Suprapubic skin (tissue), 4 donors: ENCODE measurements at regions not wholly inside any gene's neighbourhood (a gene's known extent, or its start where the extent isn't known, plus 50 kb on each side); places are given as distances from the start of the nearest gene placed in this dataset.

Experiments used
- DNase-seq, 2 donors: peaks; one replicate each; pipeline ENCODE4 v3.0.0-alpha.2; 2019; ENCODE audit warnings: low spot score in 2 of 2
- H3K27ac ChIP-seq: fragments of 200-600 bp; sonication (generic); one replicate; pipeline ENCODE4 v1.5.1; 2019
- H3K27me3 ChIP-seq: fragments of 200-600 bp; sonication (generic); one replicate; pipeline ENCODE4 v1.5.1; 2019
- H3K36me3 ChIP-seq: fragments of 200-600 bp; sonication (generic); one replicate; pipeline ENCODE4 v1.5.1; 2019
- H3K4me1 ChIP-seq: fragments of 200-600 bp; sonication (generic); one replicate; pipeline ENCODE4 v1.5.1; 2019
- H3K4me3 ChIP-seq: fragments of 200-600 bp; sonication (generic); one replicate; pipeline ENCODE4 v1.5.1; 2019; ENCODE audit warnings: mild to moderate bottlenecking
- H3K9me3 ChIP-seq: fragments of 200-600 bp; sonication (generic); one replicate; pipeline ENCODE4 v1.5.1; 2019
- EP300 ChIP-seq: sonication (generic); formaldehyde crosslinking; IDR thresholded peaks from one replicate; pipeline ENCODE4 v1.6.1; 2017; ENCODE audit warnings: antibody characterized with exemption
- POLR2A ChIP-seq, 2 donors: fragments of 450-650 bp; IDR thresholded peaks; one replicate each; pipeline ENCODE4 v1.6.1; 2017; ENCODE audit warnings: antibody characterized with exemption in 2 of 2, mild to moderate bottlenecking in 2 of 2, moderate library complexity in 2 of 2
- POLR2AphosphoS5 ChIP-seq, 3 donors: sonication (generic); formaldehyde crosslinking; IDR thresholded peaks; one replicate each; pipeline ENCODE4 v1.6.1; 2017; ENCODE audit warnings: antibody characterized with exemption in 3 of 3
- WGBS: methylation state at CpG from one replicate; pipeline ENCODE4 v1.1.5; 2018; 5-methylcytosine and 5-hydroxymethylcytosine counted together
- TF ChIP-seq, protein P1 (sequence below), 2 donors: fragments of 200-600 bp in 1 of 2; fragments of 450-650 bp in 1 of 2; sonication (generic) in 1 of 2; IDR thresholded peaks; one replicate each; pipeline ENCODE4 v1.5.1; 2016 to 2019; ENCODE audit warnings: antibody characterized with exemption in 2 of 2, mild to moderate bottlenecking in 1 of 2, moderate library complexity in 1 of 2

DNA sequence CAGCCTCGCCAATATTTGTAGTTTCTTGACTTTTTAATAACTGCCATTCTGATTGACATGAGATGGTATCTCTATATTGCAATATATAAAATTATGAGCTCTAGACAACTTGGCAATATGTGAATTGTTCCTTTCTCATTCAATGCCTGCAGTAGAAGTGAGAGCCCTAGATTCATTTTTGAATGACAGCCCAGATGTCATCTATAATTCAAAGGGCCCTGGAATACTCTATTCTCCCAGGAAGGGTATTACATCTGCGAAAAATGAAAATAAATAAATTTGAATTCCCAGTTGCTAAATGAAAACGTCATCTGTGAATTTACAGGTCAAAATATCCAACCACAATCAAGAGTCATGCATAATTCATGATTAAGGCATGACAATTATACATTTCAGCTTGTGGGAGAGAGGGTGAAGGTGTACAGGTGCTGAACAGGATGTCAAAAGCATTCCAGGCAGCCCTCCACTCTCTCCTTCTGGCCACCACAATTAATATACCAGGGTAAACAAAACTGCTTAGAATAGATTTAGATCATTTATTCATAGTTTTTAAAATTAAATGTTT lies 1147.3 kb downstream of the XPNPEP1 start:
- 53% methylated on average over 3 of the region's 3 CpGs for WGBS
- Histone ChIP-seq H3K9me3 (no peaks in the 10 kb centered on the region), H3K4me1 (no peaks in the 10 kb centered on the region), H3K27me3 (no peaks in the 10 kb centered on the region), H3K36me3 (no peaks in the 10 kb centered on the region), H3K27ac (no peak overlapping the region), H3K4me3 (no peak overlapping the region)
- DNase-seq = no peak
- TF ChIP-seq EP300 = no peak

DNA sequence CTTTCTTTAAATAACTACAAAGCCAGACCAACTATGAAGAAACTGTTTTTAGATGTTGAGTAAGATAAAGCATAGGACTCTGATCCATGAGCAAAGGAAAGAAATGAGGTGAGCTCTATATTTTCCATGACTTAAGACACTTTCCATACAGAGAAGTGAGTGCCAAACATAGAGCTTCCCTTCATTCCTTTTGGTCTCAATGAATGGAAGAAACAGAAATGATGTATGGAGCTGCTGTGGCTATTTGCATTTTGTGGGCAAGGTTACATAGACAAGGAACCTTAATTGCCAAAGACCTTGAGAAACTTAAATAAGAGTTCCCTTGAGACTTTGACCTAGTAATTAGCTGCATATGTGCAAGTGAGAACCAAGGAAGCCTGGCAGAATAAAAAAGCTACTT lies 1152.2 kb downstream of the XPNPEP1 start:
- H3K4me3 ChIP-seq = no peak overlapping the region
- H3K9me3 ChIP-seq = no peaks in the 10 kb centered on the region
- no peak for DNase-seq
- TF ChIP-seq POLR2A (IDR thresholded peaks at IDR 0.05) (no peak), POLR2AphosphoS5 (IDR thresholded peaks at IDR 0.05) (no peak), EP300 (no peak)
- TF ChIP-seq, protein P1, sequence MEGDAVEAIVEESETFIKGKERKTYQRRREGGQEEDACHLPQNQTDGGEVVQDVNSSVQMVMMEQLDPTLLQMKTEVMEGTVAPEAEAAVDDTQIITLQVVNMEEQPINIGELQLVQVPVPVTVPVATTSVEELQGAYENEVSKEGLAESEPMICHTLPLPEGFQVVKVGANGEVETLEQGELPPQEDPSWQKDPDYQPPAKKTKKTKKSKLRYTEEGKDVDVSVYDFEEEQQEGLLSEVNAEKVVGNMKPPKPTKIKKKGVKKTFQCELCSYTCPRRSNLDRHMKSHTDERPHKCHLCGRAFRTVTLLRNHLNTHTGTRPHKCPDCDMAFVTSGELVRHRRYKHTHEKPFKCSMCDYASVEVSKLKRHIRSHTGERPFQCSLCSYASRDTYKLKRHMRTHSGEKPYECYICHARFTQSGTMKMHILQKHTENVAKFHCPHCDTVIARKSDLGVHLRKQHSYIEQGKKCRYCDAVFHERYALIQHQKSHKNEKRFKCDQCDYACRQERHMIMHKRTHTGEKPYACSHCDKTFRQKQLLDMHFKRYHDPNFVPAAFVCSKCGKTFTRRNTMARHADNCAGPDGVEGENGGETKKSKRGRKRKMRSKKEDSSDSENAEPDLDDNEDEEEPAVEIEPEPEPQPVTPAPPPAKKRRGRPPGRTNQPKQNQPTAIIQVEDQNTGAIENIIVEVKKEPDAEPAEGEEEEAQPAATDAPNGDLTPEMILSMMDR (IDR thresholded peaks at IDR 0.05) = no peak
- no peaks in the 10 kb centered on the region for H3K4me1 ChIP-seq
- no peak overlapping the region for H3K27ac ChIP-seq
- H3K27me3 ChIP-seq = no peaks in the 10 kb centered on the region
- H3K36me3 ChIP-seq = no peaks in the 10 kb centered on the region

DNA sequence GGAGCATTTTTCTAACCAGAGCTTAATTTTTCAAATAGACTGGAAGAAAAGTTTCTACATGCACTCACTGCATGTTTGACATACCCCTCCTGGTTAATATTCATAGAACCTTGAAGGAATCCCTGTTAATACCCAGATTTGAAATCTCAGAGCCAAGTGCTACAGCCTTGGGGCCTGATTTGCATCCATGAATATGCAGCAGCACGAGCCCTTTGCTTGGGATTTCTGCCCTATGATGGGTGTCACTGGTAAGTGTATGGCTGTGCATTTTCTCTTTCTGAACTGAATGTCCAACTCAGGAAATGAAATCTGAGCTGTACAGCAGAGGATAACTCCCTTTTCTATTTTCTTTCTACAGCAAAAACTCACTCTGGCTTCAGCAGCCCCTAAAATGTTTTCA lies 1157.5 kb downstream of the XPNPEP1 start:
- TF ChIP-seq, protein P1 (IDR thresholded peaks at IDR 0.05) = no peak
- TF ChIP-seq POLR2AphosphoS5 (IDR thresholded peaks at IDR 0.05) (no peak), EP300 (no peak), POLR2A (IDR thresholded peaks at IDR 0.05) (no peak)
- Histone ChIP-seq H3K27ac (no peak overlapping the region), H3K36me3 (no peaks in the 10 kb centered on the region), H3K4me3 (no peak overlapping the region), H3K9me3 (no peaks in the 10 kb centered on the region), H3K4me1 (no peaks in the 10 kb centered on the region), H3K27me3 (no peaks in the 10 kb centered on the region)
- DNase-seq = no peak
- WGBS = 53% methylated on average over 1 of the region's 1 CpG

DNA sequence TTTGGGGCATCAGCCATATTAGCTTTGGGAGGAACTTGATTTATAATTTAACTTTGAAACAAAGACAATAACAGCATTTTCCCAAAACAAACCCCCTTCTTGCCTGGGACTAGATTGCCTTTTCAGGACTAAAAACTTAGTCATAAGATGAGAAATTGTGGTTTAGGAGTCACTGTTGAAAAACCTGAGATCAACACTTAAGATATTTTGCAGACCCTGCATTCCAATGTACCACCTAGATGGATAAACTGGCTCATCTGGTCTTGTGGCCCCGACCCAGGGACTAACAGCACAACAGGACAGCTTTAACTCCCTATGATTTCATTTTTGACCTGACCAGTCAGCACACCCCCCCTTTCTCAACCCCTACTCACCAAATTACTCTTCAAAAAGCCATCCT lies 1165.4 kb downstream of the XPNPEP1 start:
- WGBS = 50% methylated on average over 1 of the region's 1 CpG
- no peaks in the 10 kb centered on the region for H3K9me3 ChIP-seq
- no peak overlapping the region for H3K27ac ChIP-seq
- no peaks in the 10 kb centered on the region for H3K4me1 ChIP-seq
- DNase-seq = no peak
- no peak overlapping the region for H3K4me3 ChIP-seq
- no peaks in the 10 kb centered on the region for H3K27me3 ChIP-seq
- no peak for TF ChIP-seq POLR2AphosphoS5 (IDR thresholded peaks at IDR 0.05)
- TF ChIP-seq, protein P1 (IDR thresholded peaks at IDR 0.05) = no peak
- no peak for TF ChIP-seq POLR2A (IDR thresholded peaks at IDR 0.05)
- no peak for TF ChIP-seq EP300
- H3K36me3 ChIP-seq = no peaks in the 10 kb centered on the region

DNA sequence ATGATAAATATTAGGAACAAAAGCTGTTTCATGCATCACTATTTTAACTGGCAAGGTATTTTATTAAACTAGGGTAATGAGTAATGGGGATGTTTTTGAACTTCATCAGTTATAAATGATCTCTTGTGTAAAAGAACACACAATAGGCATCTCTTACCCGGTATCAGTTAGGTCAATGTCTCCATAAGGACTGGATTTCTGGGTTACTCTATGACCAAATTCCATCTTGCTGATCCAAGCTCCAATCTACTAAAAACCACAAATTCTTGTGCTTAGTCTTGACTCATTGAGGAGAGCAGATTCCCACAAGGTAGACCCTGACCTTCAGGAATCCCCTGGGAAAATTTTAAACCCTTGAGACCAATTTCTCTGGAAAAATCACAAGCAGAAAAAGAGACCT lies 1167.7 kb downstream of the XPNPEP1 start:
- WGBS = 77% methylated on average over 1 of the region's 1 CpG
- Histone ChIP-seq H3K4me1 (no peaks in the 10 kb centered on the region), H3K27me3 (no peaks in the 10 kb centered on the region), H3K36me3 (no peaks in the 10 kb centered on the region), H3K9me3 (no peaks in the 10 kb centered on the region), H3K27ac (no peak overlapping the region), H3K4me3 (no peak overlapping the region)
- no peak for TF ChIP-seq EP300
- TF ChIP-seq, protein P1 (IDR thresholded peaks at IDR 0.05) = no peak
- no peak for TF ChIP-seq POLR2A (IDR thresholded peaks at IDR 0.05)
- TF ChIP-seq POLR2AphosphoS5 (IDR thresholded peaks at IDR 0.05) = no peak
- DNase-seq = no peak

DNA sequence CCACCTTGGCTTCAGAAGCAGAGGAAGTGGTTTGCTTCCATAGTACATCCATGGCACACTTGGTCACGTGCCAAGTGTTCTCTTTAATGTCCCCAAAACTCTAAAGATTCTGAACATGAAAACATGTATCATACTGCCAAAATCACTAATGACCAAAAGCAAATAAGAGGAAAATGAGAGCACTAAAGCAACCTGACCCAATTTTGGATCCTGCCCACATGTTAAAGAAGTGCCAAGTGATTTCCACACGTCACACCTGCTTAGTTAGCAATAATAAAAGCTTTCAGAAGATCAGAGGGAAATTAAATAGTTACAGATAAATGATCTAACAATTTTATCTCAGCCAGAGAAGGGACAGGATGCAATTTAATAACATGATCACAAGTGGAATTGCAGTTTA lies 1170.0 kb downstream of the XPNPEP1 start:
- H3K9me3 ChIP-seq = no peaks in the 10 kb centered on the region
- H3K27ac ChIP-seq = no peak overlapping the region
- 42% methylated on average over 2 of the region's 2 CpGs for WGBS
- H3K4me1 ChIP-seq = no peaks in the 10 kb centered on the region
- no peak for DNase-seq
- no peak for TF ChIP-seq POLR2AphosphoS5 (IDR thresholded peaks at IDR 0.05)
- TF ChIP-seq POLR2A (IDR thresholded peaks at IDR 0.05) = no peak
- TF ChIP-seq EP300 = no peak
- TF ChIP-seq, protein P1 (IDR thresholded peaks at IDR 0.05) = no peak
- H3K27me3 ChIP-seq = no peaks in the 10 kb centered on the region
- no peaks in the 10 kb centered on the region for H3K36me3 ChIP-seq
- no peak overlapping the region for H3K4me3 ChIP-seq
